GM19240 (cell line): ENCODE measurements at regions not wholly inside any gene's neighbourhood (a gene's known extent, or its start where the extent isn't known, plus 50 kb on each side); places are given as distances from the start of the nearest gene placed in this dataset.

ENCODE experiments used
- DNase-seq: peaks from one replicate; pipeline ENCODE4 v3.0.0; 2011; ENCODE audit warnings: low spot score; ENCODE audit not compliant: insufficient read length

DNA sequence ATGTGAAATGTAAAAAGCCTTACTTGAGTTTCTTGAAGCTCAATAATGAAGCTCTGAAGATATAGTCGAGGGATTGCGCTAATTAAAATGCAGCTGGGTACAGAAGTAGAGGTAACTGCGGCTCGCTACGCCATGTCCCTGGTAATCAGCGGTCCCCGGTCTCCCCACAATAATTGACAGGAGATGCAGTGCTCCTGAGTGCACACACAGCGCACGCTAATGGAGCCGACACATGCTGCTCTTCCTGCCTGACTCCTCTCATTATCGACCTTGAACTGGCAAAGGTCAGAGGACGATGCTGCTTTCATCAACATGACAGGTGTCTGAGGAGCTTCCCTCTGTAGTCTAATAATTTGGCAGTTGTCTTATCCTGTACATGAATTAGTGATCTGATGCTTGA is 365.9 kb downstream of the RNF144B start:
- DNase-seq: no peak

DNA sequence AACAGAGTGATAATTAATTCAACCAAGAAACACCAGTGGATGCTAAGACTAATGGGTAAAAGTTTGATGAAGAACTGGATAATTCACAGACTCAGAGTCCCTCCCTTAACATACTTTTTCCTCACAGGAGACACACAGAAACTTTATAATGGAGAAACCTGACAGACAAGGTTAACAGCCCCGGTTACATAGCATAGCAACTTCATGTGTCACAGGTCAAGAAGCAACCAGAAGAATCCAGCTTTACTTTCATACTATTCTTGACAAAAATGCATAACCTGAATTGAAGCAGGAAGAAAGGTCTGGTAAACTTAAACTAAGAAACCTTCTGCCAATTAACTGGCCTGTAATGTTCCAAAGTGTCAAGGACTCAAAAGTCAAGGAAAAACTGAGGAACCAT is 375.9 kb downstream of the RNF144B start:
- DNase-seq: no peak

DNA sequence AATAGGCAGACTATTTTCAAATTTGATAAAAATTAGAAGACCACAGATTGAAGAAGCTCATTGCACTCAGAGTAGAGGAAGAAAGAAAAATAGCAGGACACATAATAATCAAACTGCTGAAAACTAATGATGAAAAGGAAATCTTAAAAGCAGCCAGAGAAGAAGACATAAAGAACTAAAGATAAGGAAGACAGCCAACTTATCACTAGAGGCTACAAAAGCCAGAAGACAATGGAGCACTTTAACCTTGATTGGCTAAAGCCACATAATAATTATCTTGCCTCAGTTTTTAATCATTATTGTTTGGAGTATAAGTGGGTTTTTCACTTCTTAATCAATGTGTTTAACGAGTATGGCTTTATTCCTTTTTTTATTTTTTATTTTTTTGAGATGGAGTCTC is 397.6 kb downstream of the RNF144B start:
- DNase-seq: no peak

DNA sequence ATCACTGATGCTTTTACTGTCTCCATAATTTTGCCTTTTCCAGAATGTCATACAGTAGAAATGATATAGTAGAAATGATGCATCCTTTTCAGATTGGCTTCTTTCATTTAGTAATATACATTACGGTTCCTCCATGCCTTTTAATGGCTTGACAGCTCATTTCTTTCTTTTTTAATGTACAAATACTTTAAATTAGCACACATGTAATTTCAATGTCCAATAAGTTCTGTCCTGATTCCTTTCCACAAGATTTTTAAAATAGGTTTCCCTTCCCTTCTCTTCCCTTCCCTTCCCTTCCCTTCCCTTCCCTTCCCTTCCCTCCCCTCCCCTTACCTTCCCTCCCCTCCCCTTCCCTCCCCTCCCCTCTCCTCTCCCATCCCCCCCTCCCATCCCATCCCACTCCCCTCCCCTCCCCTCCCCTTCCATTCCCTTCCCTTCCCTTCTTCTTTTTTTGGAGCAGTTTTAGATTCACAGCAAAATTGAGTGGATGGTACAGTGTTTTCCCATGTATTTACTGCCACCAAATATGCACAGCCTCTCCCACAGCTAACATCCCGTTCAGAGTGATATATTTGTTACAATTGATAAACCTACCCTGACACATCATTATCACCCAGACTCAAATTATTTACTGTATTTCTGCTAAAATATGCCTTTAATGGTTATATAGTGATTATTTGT is 398.8 kb downstream of the RNF144B start:
- no peak for DNase-seq

DNA sequence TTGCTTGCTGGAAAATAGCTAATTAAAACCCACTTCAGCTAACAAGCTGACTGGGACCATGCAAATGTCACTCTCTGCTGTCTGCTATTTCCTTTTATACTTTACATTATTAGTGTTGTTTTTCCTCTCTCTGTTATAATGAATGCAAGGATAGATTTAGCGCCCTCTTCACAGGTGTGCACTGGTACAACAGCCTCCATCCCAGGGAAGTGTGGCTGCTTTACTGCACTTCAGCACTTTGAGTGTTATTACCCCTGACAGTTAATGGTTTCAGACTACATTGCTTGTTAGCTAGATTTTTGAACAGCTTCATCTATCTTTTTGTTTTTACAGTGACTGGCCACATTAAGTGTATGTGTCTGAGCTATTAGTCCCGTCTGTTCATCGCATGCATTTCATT is 405.7 kb downstream of the RNF144B start:
- no peak for DNase-seq

DNA sequence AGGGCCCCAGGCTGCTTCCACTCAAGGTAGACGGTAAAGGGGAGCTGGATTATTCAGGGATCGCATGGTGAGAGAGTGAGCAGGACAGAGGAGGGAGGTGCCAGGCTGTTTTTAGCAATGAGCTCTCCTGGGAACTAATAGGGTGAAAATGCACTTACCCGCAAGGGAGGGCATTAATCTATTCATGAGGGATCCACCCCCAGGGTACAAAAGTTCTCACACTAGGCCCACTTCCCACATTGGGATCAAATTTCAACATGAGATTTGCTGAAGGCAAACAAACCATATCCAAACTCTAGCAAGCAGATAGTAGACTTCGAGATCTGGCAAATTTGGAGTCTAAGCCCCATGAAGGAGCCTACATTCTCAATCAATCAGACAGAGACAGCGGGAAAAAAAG is 408.6 kb downstream of the RNF144B start:
- DNase-seq: no peak

DNA sequence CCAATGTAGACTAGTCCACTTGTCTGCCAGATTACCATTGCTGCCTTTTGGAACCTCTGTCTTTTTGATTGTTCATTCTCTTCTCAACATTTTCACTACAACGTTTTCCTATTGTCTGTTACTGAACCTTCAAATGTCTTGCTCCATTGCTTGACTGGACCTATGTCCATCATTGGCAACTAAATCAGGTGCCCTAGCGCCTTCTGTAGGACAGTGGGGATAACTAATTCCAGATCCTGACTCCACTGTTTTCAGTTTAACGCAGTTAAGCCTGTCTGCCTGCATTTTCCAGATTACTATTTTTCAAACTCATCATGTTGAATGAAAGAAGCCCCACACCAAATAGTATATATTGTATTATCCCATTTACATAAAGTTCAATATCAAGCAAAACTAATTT is 433.6 kb downstream of the RNF144B start:
- DNase-seq: no peak

DNA sequence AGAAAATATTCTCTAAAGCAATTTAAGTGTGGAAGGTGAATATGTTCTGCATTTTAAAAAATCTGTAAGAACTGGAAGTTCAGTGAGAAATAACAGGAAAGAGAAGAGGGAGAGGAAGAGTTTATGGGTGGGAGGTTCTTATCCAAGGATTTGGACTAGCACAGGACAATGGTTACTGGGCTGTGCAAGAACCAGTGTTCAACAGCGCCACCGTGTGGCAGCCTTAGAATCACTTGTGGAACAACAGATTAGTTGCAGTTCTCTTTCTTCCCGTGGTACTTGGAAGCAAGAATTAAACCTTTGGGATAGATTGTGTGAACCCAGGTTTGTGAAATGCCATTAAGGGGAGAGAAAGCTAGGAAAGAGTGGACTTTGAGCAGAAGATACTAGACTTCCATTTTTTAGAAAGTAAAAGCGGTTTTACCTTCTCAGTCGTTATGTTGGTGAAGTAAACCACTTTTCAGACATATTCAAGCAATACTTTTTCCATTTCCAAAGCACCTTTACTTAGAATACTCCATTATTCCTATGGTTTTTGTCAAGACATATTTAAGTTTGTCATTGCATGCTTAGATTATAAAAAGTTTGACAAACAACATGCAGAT is 436.7 kb downstream of the RNF144B start:
- no peak for DNase-seq

DNA sequence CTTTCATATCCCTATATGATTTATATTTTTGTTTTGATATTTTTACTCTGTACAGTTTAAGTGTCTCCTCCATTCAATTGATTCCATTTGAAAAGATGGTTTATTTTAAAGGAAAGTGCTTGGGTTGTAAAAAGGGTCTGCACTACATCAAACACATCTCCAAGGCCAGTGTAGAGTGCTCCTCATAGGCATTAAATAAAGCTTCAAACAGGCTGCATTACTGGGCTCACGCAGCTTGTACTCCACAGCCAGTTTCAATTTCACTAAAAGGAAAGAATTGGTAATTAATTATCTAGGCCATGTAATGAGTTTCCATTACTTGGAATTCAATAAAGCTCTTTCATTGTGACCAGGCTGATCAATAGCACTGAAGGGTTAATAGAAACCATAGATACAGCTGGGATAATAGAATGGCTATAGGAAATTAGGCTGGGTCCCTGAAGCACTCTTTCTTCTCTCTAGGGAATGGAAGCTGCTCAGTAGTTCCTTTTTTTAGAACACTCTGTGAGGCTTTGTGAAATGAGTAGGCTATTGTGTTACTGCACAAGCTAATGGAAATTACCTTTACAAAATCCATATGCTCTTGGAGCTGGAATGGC is 442.2 kb downstream of the RNF144B start:
- DNase-seq: no peak

DNA sequence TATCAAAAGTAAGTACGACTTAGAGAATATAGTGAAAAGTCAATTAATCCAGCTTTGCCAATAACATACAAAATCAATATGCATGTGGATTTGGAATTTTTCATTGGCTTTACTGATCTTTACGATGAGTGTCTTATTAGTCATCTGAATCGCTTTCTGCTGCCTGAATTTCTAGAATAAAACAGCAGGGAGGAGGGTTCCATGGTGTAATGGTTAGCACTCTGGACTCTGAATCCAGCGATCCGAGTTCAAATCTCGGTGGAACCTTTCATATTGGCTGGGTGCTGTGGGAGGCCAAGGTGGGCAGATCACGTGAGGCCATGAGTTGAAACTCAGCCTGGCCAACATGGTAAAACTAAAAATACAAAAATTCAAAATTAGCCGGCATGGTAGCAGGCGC is 448.8 kb downstream of the RNF144B start:
- no peak for DNase-seq

DNA sequence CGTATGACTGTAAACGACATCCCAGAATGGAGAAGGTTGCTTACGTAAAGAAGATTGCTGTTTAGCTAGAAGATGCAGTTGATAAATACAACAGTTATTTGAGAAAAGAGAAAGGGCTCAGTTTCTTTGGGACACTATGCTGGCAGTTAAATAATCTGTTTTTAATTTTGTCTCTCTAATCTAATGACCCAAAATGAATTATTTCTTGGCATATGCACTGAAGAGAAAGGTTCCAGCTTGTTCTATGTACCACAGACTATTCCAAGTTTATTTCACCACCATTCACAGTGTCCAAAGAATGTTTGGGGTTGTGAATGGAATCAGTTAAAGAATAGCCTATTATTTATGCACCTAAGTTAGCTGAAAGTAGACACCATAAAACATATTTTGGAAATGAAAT is 449.9 kb downstream of the RNF144B start:
- DNase-seq: no peak

DNA sequence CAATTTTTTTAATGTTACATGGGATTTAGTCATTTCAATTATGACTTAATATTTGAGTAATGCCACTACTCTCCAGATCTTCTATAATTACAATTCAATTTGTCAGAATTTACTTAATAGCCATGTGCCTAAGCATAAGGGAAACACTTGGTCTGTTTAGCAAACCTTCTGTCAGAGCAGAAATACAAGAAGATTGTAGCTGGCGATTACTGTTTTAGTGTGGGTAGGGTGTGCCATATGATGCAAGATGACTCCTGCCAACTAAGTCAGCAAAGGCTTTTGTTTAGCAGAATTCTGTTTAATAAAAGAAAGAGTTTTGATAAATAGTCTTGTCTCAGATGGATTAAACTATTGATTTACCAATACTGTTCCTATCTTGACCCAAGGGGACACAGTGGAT is 455.4 kb downstream of the RNF144B start:
- no peak for DNase-seq

DNA sequence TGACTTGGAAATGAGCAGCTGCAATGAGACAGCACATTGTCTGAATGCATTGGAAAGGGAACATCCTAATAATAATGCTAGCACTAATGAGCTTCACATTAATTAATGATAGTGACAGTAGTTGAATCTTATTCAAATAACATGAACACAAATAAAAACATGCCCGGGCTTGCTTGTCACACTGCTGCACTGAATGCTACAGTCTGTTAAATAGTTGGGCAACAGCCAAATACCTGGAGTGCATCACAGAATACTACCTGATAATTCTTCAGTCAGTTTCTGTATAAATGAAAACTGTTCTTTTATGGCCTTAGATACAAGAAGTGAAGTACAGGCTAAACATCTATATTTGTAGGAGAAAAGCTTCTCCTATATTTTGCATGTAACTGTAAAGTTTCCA is 458.7 kb downstream of the RNF144B start:
- no peak for DNase-seq

DNA sequence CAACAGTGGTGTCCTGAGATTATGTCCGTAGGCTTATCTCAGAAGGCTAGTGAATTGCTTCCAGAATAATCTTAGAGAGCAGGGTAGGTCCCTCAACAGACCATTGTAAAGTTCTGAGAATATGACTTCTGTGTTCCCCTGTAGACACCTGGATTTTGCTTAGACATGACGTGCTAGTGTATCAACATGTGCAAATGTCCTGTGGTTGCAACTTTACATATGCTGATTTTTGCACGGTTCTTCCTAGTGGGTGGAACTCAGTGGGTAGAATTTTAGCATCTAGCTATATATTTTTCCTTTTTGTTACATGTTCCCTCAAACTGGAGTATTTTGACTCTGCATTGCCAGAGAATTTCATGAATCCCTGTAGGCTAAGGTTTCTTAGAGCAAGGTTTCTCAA is 459.2 kb downstream of the RNF144B start:
- no peak for DNase-seq

DNA sequence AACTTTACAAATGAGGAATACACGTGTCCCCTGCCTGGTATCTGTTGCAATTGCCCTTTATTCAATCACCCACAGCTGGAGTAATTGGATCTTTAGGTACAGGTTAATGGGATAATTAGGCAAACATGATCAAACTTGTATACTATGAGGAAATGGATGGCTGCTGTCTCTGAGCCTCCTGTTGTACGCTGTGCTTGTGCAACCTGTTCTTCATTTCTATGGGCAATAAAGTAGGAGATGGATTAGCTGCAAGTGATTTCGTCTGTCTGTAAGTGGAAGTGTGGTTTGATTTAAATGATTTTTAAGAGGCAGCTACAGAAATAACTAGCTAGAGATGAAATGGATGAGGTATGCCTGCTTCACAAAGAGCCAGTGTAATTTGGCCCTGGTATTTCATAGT is 474.1 kb downstream of the RNF144B start:
- DNase-seq: no peak

DNA sequence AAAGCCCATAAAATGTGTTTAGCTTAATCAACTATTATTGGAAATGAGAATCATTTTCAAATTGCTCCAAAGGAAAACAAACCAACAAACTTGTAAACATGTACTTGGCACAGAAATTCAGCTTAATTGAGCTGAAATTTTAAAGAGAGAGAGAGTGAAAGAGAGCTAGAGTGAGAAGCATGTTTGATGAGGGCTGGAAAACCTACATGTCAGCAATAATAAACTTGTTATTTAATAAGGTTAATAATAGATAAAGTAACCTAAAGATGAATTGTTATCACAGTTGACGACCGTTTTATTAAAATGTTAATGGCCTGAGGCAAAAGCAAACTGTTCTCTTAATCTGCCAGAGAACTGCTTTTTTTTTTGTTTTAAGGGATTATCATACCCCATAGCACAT is 496.1 kb downstream of the RNF144B start:
- DNase-seq: no peak

DNA sequence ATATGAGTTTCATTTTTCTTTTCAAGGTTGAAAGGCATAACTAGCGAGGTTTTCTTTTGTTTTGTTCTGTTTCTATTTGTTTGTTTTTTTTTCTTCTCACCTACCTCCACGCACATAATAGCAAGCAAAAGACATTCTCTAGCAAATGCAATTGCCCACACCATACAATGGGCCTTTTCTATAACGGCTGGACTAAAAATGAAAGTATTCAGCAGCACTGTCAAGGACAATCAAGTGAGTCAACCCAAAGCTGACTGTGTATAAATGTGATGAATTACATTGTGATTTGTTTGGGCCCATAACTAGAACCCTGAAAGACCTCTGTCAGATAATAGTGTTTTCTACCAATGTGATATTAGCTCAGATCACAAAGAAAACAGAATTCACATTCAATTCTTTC is 496.7 kb downstream of the RNF144B start:
- DNase-seq: no peak

DNA sequence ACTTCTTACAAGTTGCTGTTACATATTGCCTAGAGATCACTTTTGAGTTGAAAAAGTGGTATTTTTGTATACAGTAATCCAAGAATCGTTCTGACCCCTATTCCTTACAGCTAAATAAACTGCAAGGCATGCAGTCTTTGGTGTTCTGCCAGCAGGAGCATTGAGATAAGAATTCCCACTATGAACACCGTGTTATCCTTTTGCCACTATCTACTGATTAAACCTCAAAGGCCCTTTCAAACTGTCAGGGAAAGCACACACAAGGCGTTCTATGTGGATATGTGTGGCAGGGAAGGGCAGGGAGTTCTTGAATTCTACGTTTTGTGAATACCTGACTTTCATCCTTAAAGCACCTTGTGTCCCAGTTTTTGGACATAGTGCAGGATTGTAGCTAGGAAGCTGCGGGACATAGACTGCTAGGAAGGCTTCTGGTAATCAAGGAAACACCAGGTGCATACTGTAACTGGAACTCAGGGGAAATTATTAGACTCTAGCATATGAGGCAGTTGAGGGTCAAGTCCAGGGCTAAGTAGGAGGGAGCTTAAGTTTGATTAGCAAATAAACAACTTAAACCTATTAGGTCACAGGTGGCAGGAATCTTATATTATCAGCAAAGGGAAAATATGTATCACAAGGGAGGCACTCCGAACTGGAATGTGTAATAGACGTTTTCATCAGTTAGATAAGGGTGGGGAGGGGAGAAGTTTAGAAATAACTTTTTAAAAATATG is 506.6 kb downstream of the RNF144B start:
- DNase-seq: no peak

DNA sequence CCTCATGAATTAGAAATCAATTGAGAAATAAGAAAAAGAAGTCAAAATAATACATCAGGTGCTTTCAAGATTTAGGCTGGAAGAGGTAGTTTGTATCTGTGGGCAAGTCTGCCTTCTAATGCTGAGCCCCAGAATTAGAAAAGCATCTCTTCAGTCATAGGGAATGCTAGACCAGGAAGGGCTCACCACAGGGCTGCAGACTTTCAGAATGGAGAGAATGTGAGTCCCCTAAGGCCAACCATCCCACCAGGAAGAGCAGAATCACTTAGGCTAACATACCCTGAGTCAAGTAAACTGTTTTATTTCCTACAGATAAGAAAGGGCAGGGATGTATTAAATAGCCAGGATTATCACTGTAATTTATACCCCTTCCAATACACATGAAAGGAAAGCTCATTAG is 510.2 kb downstream of the RNF144B start:
- DNase-seq: no peak

DNA sequence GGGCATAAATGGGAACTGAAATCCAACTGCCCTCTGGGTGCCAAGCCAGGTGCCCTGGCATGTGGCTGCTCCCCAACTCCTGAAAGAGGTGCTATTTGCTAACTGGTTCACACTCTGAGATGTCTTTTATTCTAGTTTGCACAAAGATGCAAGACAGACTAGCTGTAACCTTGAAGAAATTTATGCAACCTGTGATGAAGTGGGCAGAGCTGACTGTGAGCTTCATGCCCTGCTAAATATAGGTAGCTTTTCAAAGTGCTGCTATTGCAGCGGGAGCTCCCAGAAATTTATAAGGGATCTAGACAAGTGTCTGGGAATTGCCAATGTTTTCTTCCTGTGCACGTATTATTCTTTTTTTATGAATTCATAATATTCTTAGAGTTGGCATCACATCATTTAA is 517.5 kb downstream of the RNF144B start:
- no peak for DNase-seq

DNA sequence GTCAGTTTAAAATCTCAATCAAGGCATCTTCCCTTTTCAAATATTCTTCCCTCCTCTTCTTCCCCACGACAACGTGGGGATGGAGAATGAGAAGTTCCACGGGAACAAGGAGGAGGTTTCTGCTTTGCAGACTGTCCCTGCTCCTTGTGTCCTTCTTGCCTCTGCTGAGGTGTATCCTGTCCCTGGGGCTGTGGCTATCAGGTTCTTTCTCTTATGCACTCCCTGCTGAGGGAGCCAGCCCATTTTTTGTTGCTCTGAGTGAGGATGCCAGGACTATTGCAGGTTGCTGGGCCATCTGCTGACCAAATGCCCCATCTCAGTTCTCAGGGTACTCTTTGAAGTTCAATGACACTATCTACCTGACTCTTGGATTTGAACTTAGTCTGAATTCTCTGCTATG is 533.6 kb downstream of the RNF144B start:
- no peak for DNase-seq

DNA sequence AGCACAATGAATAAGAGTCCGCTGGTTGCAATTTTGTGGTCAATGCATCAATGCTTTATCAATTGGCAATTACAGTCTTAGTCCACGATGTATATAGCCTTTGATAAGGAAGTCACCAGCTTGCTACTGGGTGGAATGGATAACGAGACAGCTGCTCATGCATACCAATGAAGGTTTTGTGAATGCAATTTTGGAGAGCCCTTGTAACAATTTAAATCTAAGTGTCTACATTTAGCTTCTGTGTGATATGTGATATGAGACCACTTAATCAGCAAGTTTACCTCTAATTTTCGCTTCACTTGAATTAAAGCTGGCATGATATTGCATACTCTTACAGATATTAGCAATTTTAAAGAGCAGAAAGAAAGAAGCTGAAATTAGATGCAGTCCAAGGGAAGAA is 543.9 kb downstream of the RNF144B start:
- no peak for DNase-seq

DNA sequence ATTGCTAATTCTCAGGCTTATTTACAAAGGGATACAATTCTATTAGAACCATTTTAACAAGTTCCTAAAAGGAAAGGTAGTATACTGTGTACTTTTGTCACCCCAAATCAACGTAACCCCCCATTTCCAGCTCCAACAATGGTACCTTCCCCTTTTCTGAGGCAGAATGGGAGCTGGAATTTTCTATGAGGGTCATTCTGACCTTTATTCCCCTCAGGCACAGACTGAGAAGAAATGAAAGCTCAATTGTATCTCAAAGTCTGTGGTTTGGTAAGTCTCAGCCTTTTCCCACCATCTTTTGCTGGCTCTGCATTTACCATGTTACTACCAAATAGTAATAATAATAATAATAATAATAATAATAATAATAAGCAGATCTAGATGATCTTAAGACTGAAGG is 571.0 kb downstream of the RNF144B start:
- DNase-seq: no peak
